Uterus (tissue), 2 donors: ENCODE measurements at regions not wholly inside any gene's neighbourhood (a gene's known extent, or its start where the extent isn't known, plus 50 kb on each side); places are given as distances from the start of the nearest gene placed in this dataset.

ENCODE experiments used
- POLR2A ChIP-seq, 2 donors: fragments of 450-650 bp; IDR thresholded peaks; one replicate each; pipeline ENCODE4 v1.6.1; 2016; ENCODE audit warnings: antibody characterized with exemption in 2 of 2, mild to moderate bottlenecking in 1 of 2, moderate library complexity in 1 of 2
- TF ChIP-seq, protein P1 (sequence below), 4 experiments: fragments of 200-600 bp in 2 of 4; fragments of 450-650 bp in 2 of 4; sonication (generic) in 2 of 4; IDR thresholded peaks; one replicate each; pipeline ENCODE4 v1.5.1; 2016 to 2019; ENCODE audit warnings: antibody characterized with exemption in 4 of 4, mild to moderate bottlenecking in 2 of 4, moderate library complexity in 1 of 4

DNA sequence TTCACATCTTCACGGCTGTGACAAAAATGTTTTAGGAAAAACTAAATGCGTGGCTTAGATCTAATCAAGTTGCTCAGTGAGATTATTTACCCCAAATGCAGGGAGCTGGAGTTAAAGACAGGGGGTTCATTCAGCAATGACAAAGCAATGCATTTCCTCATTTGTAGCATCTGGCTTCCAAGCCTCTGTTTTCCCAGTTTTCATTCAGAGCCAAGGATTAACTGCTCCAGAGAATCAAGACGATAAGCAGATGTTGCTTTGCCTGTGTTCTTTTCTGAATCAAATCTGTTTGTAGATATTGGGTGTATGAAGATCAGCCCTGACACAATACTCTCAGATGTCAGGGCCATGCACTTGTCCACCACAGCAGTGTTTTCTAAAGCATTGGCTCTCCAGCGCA is 147.4 kb upstream of the SIX2 start:
- TF ChIP-seq, protein P1, sequence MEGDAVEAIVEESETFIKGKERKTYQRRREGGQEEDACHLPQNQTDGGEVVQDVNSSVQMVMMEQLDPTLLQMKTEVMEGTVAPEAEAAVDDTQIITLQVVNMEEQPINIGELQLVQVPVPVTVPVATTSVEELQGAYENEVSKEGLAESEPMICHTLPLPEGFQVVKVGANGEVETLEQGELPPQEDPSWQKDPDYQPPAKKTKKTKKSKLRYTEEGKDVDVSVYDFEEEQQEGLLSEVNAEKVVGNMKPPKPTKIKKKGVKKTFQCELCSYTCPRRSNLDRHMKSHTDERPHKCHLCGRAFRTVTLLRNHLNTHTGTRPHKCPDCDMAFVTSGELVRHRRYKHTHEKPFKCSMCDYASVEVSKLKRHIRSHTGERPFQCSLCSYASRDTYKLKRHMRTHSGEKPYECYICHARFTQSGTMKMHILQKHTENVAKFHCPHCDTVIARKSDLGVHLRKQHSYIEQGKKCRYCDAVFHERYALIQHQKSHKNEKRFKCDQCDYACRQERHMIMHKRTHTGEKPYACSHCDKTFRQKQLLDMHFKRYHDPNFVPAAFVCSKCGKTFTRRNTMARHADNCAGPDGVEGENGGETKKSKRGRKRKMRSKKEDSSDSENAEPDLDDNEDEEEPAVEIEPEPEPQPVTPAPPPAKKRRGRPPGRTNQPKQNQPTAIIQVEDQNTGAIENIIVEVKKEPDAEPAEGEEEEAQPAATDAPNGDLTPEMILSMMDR (IDR thresholded peaks at IDR 0.05), result no peak
- no peak for TF ChIP-seq POLR2A (IDR thresholded peaks at IDR 0.05)
